ENCODE measurements at regions not wholly inside any gene's neighbourhood (a gene's known extent, or its start where the extent isn't known, plus 50 kb on each side); places are given as distances from the start of the nearest gene placed in this dataset.

GRCh38 chr4:81828991-81829390, 357.3 kb upstream of the RASGEF1B start:
- DNase-seq (ENCODE audit: low spot score) = no peak

GRCh38 chr4:81827577-81828202, 356.0 kb upstream of the RASGEF1B start:
- DNase-seq (ENCODE audit: low spot score) = no peak

GRCh38 chr4:81826817-81827424, 355.2 kb upstream of the RASGEF1B start:
- DNase-seq (ENCODE audit: low spot score) = no peak

GRCh38 chr4:81826335-81826734, 354.6 kb upstream of the RASGEF1B start:
- DNase-seq (ENCODE audit: low spot score) = no peak

- DNase-seq (ENCODE audit: low spot score) = no peak
Observed at GRCh38 chr4:81818385-81818920, 346.7 kb upstream of the RASGEF1B start.

GRCh38 chr4:81816031-81816761, 344.5 kb upstream of the RASGEF1B start:
- no peak for DNase-seq (ENCODE audit: low spot score)

GRCh38 chr4:81814987-81815541, 343.4 kb upstream of the RASGEF1B start:
- no peak for DNase-seq (ENCODE audit: low spot score)

- DNase-seq (ENCODE audit: low spot score) = no peak
Observed at GRCh38 chr4:81811562-81812293, 340.0 kb upstream of the RASGEF1B start.

- DNase-seq (ENCODE audit: low spot score) = no peak
Observed at GRCh38 chr4:81808011-81808672, 336.4 kb upstream of the RASGEF1B start.

- DNase-seq (ENCODE audit: low spot score) = no peak
Observed at GRCh38 chr4:81807386-81807785, 335.7 kb upstream of the RASGEF1B start.

GRCh38 chr4:81806485-81806884, 334.8 kb upstream of the RASGEF1B start:
- no peak for DNase-seq (ENCODE audit: low spot score)

- DNase-seq (ENCODE audit: low spot score) = no peak
Observed at GRCh38 chr4:81804849-81805248, 333.1 kb upstream of the RASGEF1B start.

GRCh38 chr4:81802285-81802846, 330.7 kb upstream of the RASGEF1B start:
- no peak for DNase-seq (ENCODE audit: low spot score)

- DNase-seq (ENCODE audit: low spot score) = no peak
Observed at GRCh38 chr4:81799371-81799770, 327.7 kb upstream of the RASGEF1B start.

- DNase-seq (ENCODE audit: low spot score) = no peak
Observed at GRCh38 chr4:81796790-81797528, 325.3 kb upstream of the RASGEF1B start.

- no peak for DNase-seq (ENCODE audit: low spot score)
Observed at GRCh38 chr4:81792521-81792920, 320.8 kb upstream of the RASGEF1B start.

GRCh38 chr4:81790477-81790876, 318.8 kb upstream of the RASGEF1B start:
- DNase-seq (ENCODE audit: low spot score) = no peak

- DNase-seq (ENCODE audit: low spot score) = no peak
Observed at GRCh38 chr4:81789741-81790399, 318.2 kb upstream of the RASGEF1B start.

- DNase-seq (ENCODE audit: low spot score) = no peak
Observed at GRCh38 chr4:81789158-81789557, 317.5 kb upstream of the RASGEF1B start.

All from mesenteric fat pad (tissue), 1 donor.